RCC 7860 (cell line): ENCODE measurements at regions not wholly inside any gene's neighbourhood (a gene's known extent, or its start where the extent isn't known, plus 50 kb on each side); places are given as distances from the start of the nearest gene placed in this dataset.

Experiments
- DNase-seq: peaks from one replicate; pipeline ENCODE4 v3.0.0-alpha.2; 2015; ENCODE audit warnings: low spot score
- FAIRE-seq: peaks from 2 replicates; lab custom pipeline; 2012; peaks lifted over from hg19 to GRCh38; lab: Jason Lieb, UNC

DNA sequence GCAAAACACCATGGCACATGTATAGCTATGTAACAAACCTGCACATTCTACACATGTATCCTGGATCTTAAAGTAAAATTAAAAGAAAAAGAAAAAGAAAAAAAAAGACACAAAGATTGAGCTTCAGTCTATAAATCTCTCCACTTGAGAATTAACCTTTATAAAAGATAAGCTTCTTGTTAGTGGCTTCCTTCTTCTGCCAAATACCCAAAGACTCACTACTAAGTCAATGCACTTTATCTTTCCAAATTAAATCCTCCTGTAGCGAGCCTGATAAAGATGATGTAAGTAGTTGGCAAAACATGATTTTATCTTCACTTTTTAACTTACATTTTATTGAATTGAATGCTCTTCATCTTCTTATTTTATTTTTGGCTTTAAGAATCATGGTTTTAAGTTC, 349.9 kb downstream of the TRIB2 start:
- FAIRE-seq (no peak), DNase-seq (no peak)

DNA sequence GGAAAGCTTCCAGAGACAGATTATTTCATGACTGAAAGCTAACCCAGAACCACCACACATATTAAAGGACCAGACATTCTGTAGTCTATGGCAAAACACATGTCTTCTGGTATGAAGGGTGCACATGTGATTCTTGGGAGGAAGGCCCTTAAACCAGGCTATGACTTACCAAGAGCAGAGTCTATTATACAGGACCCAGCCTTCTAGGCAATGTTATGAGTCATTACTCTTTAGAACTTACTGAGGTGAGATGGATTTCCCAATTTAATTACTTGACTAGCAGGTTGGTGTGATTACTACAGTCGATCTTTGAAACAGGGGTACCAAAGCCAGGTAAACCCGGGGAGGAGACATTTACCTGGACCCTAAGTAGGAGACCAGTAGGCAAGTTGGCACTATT, 350.8 kb downstream of the TRIB2 start:
- no peak for FAIRE-seq

DNA sequence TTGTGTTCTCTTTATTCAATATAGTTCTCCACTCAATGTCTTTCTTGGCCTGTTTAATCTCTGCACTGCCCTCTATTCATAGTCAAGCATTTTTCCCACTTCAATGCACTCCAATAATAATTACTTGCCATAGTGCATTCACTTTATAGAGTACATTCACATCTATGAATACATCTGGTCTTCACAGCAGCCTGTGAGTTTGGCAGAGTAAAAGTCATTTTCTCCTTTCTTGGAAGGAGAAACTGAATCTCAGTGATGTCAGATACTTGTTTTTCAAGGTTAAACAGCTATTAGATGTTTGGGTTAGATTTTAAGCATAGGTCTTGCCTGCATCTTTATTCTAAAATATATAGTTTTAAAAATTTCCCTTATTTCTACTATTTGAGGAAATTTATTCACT, 373.2 kb downstream of the TRIB2 start:
- FAIRE-seq, result no peak

More for the DNA sequence above, 350.8 kb downstream of the TRIB2 start:
- no peak for DNase-seq

DNA sequence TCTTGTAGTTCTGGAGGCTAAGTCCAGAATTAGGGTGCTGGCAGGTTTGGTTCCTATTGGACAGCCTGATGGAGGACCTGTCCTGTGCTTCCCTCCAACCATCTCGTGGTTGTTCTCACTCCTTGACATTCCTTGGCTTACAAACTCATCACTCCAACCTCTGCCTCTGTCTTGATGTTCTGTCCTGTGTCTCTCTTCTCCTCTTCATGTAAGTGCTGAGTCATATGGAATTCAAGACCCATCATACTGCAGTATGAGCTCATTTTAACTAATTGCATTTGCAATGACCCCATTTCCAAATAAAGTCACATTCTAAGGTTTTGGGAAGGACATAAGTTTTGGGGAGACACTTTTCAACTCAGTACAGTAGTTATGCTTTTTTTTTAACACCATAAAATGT, 374.7 kb downstream of the TRIB2 start:
- DNase-seq (no peak), FAIRE-seq (no peak)

More for the DNA sequence above, 373.2 kb downstream of the TRIB2 start:
- no peak for DNase-seq

DNA sequence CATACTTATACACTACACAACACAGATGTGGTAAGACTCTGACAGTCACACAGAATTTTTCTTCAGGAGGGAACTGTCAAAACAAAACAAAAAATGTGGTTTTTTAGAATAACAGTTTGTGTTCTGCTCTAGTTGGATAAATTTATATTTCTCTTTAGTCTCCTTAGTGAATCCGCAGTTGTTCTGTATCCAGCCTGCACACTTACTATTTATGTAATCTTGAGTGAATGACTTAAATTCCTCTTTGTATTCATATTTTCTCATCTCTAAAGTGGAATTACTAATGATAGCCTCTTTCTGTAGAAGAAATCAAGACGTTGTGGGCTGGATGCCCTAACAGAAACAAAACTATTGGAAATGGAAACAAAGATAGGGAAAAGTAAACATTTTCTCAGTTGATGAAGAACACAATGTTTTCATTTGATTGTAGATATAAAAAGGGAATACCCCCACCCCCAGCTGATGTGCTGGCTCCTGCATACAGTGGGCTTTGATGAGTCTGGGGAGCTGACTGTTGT, 375.2 kb downstream of the TRIB2 start:
- FAIRE-seq (no peak), DNase-seq (no peak)

DNA sequence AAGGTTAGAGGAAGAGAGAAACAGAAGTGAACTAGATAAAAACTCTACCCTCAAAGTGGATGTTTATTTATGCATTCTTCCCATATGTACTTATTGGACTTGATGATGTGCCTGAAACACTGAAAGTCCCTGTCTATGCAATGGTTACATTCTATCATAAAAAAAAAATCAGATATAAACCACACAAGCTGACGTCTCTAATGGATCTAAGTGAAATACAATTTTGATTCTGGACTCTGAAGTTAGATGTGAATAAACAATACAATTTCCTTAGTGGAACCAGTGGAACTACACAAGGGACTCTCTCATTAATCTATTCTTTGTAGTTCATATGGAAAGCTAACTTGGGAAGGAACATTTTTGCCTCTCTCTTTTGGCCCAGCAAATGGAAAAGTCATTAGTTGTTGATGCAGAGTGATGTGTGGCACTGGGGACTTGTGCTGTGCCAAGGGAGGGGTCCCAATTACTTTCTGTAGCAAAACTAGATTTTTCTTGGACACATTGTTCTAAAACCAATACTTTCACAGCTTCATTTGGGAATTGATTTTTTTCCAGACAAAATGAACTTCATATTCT, 376.8 kb downstream of the TRIB2 start:
- FAIRE-seq, result no peak

DNA sequence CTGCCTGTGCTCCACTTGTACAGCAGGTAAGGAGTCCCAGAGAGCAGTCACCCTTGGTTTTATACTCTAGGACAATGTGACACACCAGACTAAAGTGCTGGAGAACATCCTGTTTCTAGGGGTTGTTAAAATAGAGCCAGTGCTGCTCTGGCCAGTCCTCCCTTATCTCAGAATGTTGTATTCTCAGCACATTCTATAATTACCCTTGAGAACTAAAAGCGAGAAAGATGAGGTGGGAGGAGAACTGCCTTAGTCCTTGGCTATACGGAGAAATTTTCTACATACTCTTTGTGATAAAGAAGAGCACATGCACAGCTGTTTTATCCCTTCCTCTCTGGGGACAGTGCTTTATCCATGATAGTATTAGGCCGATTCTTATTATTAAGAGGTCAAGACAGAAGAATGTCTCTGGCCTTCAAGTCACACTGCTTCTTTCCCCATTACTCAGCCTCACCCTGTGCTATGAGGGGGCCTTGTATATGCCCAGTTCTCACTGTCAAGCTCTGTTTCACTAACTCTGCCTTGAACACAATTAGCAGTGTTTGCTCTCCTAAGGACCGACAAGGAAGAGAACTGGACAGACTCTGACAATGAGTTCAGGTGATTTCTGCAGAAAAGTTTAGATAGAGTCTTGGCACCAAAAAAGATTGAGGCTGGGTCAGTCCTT, 385.8 kb downstream of the TRIB2 start:
- FAIRE-seq (no peak), DNase-seq (no peak)

More for the DNA sequence above, 376.8 kb downstream of the TRIB2 start:
- DNase-seq, result no peak

DNA sequence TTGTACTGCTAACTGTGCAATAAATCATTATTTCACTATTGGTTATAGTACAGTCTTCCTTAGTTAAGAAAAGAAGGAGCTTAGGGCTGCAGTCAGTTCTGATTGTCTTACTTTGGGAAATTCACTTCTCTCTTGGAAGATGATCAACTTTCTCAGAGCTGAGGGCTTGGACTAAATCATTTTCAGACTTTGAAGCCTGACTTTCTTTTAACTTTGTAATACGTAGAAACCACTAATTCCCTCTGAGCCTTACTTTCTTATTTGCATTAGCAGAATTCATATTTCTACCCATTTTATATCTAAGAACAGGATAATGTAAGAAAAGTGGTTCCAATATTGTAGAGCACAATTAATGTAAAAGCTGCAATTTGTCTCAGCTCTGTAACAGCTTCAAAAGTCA, 386.4 kb downstream of the TRIB2 start:
- DNase-seq (no peak), FAIRE-seq (no peak)

DNA sequence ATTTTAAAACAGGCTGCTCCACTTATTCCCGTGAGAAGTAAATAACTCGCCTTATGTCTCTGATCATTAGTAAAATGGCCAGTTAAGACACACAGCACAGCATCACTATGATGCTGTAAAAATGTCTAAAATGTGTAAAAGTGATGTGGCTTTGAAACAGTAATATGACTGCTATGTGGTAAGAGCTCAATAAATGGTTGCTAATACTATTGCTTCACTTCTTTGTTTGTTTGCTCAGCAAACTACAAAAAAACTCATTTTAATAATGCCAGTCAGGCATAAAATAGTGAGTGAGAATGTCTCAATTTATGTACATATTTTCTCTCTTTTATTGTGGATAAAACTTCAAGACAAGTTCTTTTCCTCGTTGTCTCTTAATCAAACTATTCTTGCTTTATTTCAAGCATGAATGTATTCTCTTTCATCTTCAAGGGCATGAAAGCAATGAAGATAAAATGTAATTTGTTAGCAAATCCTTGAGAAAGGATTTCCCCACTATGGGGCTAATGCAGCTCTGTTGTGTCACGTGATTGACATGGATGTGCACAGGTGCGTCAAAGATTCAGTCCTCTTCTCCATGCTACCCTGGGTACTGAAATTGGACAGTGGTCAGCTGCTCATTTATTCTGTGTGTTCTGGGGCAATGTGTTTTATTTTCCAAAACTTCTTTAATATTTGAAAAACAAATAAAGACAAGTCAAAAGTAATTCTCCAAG, 387.2 kb downstream of the TRIB2 start:
- no peak for FAIRE-seq
- DNase-seq, result no peak

DNA sequence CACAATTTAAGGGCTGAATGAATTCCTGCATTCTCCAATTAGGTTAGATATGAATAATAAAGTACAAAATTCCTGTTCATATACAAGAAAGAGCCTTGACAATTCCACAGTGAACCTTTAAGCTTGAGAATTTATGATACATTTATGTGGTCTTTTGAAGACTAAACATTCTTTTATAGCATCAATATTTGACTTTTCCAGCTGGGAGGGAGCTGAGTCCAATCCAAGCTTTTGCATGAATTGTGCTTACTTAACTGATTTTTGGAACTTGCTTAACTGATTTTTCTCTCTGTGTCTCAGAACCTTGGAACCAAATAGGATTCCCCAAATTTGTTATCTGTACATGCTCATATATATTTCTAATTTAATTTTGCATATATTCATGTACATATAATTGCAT, 388.0 kb downstream of the TRIB2 start:
- FAIRE-seq, result no peak
- no peak for DNase-seq

DNA sequence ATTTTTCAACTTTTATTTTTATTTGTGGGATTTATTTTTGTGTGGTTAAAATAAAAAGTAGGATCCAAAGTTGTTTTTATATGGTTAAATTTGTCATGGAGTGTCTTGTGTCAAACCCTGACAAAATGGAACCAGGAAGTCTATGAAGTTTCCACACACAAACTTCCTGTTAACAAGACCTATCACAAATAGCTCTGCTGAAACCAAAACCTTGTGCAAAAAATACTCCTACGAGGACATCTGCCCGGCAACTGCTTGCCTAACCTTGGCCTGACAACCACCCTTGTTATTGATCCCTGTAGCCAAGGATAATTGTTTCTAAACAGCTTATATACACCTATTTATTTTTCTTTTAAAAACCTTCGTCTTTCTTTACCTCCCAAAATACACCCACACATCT, 389.6 kb downstream of the TRIB2 start:
- FAIRE-seq, result no peak

DNA sequence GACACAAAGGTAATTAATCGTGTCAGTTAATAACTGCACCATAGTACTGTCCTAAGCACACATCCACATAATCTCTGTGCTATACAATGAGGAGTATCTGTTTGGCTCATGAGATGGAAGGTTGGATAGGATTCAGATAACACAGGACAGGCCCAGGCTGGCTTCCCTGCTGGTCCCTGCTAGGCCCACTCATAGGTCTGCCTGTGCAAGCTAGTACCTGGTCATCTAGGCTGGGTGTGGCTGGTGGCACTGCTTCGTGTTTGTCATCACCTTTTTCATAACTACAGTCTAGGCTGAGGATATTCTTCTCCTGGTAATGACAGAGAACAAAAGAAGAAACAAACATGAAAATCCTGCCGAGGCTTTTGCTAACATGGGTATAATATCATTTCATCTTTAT, 392.8 kb downstream of the TRIB2 start:
- no peak for FAIRE-seq
- DNase-seq, result no peak

More for the DNA sequence above, 389.6 kb downstream of the TRIB2 start:
- DNase-seq, result no peak

DNA sequence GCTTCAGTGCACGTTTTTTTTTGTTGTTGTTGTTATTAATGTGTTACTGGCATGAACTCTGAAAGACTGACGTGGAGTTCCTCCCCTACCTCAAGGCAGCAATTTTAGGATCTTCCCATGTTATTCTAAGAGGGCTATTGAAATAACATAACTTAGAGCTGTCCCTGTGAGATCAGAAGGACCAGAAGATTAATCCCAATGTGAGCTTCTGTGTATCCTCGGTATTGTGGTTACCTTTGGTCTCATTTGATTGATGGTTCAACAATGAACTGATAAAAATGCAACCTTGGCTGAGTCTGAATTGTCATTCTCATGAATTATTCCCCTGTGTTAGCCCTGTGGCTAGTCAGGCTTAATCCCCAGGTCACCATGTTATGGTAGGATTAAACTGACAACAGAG, 394.1 kb downstream of the TRIB2 start:
- FAIRE-seq, result no peak

DNA sequence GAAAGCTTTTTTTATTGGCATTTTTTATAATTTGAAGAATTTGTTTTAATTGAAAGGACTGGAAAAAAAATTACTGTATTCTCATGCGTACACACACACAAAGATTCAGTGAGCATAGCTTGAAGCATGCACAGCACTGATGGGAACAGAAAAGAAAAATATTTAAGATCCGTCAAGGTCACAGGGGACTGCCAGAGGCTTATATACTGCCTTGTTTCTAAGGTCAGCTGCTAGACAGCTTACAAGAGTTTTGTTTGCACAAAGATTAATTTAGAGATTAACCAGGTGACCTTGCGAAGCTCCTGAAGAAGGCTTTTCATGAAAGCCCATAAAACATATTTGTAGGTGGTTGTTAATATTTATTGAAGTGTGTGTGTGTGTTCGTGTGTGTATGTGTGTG, 396.3 kb downstream of the TRIB2 start:
- no peak for FAIRE-seq
- DNase-seq, result no peak

More for the DNA sequence above, 394.1 kb downstream of the TRIB2 start:
- no peak for DNase-seq

DNA sequence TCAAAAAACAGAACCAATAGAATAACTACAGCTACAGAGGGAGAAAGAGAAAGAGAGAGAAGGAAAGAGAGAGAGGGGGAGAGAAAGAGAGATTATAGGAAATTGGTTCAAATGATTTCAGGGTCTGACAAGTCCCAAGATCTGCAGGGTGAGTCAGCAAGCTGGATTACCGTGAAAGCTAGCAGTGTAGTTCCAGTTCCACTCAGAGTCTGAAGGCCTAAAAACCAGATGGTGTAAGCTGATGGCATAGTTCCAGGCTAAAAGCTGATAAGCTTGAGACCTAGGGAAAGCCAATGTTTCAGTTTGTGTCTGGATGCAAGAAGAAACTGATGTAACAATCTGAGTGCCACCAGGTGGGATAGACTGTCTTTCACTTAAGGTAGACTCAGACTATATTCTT, 397.7 kb downstream of the TRIB2 start:
- DNase-seq (no peak), FAIRE-seq (no peak)

DNA sequence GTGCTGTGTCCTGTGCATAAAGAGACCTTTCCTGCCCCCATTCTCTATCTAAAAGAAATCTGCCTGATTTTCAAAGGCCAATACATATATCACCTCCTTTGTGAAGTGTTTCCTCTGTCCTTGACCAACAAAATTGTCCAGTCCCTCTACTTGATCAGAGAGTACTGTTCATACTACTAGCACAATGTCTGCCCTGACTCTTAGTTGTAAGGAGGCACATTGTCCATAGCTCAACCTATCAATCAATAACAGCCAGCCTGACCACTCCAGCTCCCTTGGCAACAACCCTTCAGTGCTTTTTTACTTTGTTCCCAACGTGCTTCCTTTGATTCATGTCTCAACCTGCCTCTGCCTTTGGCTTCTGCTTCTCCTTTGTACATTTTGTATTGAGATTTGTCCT, 398.9 kb downstream of the TRIB2 start:
- no peak for DNase-seq
- FAIRE-seq, result no peak

DNA sequence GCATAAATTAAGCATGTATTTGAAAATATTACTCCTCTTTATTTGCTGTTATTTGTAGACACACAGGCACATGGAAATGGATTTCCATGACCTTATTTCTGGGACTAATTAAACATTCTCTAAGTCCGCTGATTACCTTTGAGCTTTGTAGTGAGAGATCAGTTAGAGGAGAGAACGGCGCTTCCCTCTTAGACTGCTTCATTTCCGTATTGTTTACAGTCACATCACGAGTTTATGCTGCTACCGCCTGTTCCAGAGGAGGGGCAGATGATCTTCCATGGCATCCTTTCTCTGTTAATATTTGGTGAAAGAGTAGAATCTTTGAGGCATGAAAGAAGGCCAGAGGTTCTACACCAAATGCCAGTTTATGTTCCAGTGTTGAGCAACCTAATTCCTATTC, 404.4 kb downstream of the TRIB2 start:
- no peak for FAIRE-seq
- no peak for DNase-seq

DNA sequence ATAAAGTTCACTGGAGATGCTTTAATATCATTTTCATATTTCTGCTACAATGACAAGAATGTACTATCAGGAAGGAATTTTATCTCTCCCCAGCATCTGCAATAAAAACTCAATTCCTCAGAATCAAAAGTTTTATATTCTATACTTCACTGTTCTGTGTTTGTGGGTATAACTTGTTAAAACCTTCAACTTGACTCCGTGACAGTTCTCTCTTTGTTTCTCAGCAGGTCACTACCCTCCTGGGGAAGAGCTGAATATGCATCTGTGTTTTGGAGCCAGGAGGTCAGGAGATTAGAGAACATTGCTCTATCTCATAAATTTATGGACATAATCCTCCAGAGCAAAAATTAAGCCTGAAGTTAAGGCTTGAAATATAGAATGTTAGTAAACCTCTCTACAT, 411.4 kb downstream of the TRIB2 start:
- DNase-seq, result no peak
- FAIRE-seq, result no peak

DNA sequence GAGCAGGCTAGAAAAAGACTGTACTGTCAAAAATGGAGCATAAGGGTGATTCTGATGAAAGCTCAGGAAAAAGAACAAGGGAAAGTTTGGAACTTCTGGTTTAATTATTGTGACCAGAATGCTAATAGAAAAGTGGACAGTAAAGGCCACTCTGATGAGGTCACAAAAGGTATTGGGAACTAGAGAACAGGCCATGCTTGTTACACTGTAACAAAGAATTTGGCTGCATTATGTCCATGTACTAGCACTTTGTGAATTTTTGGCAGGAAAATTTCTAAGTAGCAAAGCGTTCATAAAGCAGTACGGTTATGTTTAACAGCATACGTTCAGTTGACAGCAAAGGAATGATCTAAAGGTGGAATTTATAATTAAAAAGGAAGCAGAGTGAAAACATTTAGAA, 418.6 kb downstream of the TRIB2 start:
- no peak for DNase-seq
- no peak for FAIRE-seq

DNA sequence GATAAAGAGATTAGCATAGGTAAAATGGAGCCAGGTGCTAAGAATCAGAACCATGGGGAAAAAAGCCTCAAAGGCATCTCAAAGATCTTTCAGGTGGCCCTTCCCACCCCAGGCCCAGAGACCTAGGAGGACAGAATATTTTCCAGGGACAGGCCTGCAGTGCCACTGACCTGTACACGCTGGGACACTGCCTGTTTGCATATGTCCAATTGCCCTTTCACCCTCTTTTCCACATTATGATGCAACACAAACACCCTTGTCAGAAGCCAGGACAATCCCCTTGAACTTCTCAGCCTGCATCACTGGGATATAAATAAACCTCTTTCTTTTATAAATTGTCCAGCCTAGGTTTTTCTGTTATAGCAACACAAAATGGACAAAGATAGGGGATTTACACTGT, 419.1 kb downstream of the TRIB2 start:
- FAIRE-seq (no peak), DNase-seq (no peak)

DNA sequence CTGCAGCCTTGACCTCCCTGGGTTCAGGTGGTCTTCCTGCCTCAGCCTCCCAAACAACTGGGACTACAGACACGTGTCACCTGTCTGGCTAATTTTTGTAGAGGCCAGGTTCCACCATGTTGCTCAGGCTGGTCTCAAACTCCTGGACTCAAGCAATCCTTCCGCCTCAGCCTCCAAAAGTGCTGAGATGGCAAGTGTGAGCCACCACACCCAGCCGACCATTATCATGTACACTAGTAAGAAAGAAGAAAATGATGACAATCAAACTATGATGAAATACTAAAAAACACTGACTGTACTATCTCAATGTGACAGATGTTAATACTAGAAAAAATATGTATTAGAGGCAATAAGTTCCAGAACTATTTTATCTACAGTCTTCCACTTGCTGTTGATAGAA, 420.9 kb downstream of the TRIB2 start:
- no peak for FAIRE-seq

DNA sequence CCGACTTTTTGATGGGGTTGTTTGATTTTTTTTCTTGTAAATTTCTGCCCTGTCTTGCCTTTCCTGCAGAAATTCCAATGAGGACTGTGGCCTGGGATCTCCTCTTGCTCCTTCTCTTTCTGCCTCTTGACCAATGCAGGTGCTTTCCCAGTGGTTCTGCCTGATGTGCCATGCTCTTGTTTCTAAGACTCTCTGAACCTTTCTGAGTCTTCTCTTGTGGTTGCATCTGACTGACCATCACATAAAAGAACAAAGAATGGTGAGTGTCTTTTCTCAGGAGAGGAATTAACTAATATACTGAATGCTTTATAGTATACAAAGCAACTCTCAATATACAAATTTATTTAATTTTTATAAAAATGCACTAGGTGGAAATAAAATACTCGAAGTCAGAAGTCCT, 424.6 kb downstream of the TRIB2 start:
- DNase-seq, result no peak
- no peak for FAIRE-seq

More for the DNA sequence above, 420.9 kb downstream of the TRIB2 start:
- DNase-seq, result no peak
